ENCODE measurements at regions not wholly inside any gene's neighbourhood (a gene's known extent, or its start where the extent isn't known, plus 50 kb on each side); places are given as distances from the start of the nearest gene placed in this dataset.
"Not testable (repeated sequence)": the region's sequence is repeated elsewhere in the genome, so short reads cannot be mapped to it uniquely, and the experiment has no call there.

DNA sequence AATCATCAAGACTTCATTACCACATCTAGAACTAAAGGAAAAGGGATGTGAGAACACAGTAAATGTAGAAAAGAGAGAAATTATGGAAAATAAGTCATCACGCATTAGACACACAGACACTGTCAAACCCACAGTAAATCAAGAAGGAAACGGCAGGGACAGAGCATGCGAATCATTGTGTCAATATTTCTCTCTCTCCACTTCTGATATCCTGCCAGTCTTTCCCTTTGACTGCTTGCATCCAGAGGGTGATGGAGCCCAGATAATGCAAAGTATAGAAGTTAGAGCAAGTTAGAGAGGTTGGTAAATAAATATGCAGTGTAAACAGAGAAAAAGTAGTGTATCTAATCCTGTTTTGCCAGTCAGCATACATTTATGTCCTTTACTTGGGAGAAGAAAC lies 706.8 kb upstream of the ANO3 start:
- no peak overlapping the region for H3K4me3 Mint-ChIP-seq
- H3K9me3 Mint-ChIP-seq, result peaks cover 1 to 38% (median 8%) of the 10 kb centered on the region in 7 donors
- ATAC-seq (ENCODE audit: low read depth in 2 of 2), result no peak
- Histone ChIP-seq H3K4me3 (ENCODE audit: low read depth, low read length) (no peak overlapping the region), H3K27me3 (ENCODE audit: control insufficient read depth, insufficient read depth, low read length) (no peaks in the 10 kb centered on the region), H3K4me1 (ENCODE audit: control insufficient read depth, insufficient read depth, low read length, poor library complexity, severe bottlenecking) (no peaks in the 10 kb centered on the region), H3K36me3 (ENCODE audit: control insufficient read depth, insufficient read depth, low read length) (no peaks in the 10 kb centered on the region), H3K27ac (ENCODE audit: insufficient read depth, low read length, poor library complexity, severe bottlenecking) (no peak overlapping the region), H3K9me3 (ENCODE audit: control insufficient read depth in 2 of 2, low read length in 2 of 2) (peaks cover 0 to 3% of the 10 kb centered on the region in 2 experiments)
- DNase-seq, result no peak
- H3K27me3 Mint-ChIP-seq, result no peaks in the 10 kb centered on the region
- H3K36me3 Mint-ChIP-seq, result no peaks in the 10 kb centered on the region
- no peaks in the 10 kb centered on the region for H3K4me1 Mint-ChIP-seq
- no peak overlapping the region for H3K27ac Mint-ChIP-seq

DNA sequence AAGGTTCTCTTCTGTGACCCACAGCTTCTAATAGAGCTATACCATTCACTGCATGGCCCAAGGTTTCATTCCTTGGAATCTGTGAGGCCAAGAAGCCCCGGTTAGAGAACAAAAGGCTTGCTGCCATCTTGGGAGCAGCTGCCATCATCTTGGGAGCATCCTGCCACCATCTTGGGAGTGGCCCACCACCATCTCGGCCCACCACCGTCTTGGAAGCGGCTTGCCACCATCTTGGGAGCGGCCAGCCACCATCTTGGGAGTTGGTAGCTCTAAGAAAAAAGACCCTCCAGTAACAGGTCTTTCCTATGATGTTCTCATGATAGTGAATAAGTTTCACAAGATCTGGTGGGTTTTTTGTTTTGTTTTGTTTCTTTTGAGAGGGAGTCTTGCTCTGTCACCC lies 703.9 kb upstream of the ANO3 start:
- no peaks in the 10 kb centered on the region for H3K27me3 ChIP-seq (ENCODE audit: control insufficient read depth, insufficient read depth, low read length)
- Mint-ChIP-seq H3K27ac (no peak overlapping the region), H3K9me3 (peaks cover 0 to 28% (median 9%) of the 10 kb centered on the region in 7 donors), H3K4me3 (no peak overlapping the region), H3K27me3 (no peaks in the 10 kb centered on the region), H3K36me3 (no peaks in the 10 kb centered on the region), H3K4me1 (no peaks in the 10 kb centered on the region)
- H3K4me3 ChIP-seq (ENCODE audit: low read depth, low read length), result no peak overlapping the region
- no peak overlapping the region for H3K27ac ChIP-seq (ENCODE audit: insufficient read depth, low read length, poor library complexity, severe bottlenecking)
- H3K9me3 ChIP-seq (ENCODE audit: control insufficient read depth in 2 of 2, low read length in 2 of 2), result peaks cover 0 to 3% of the 10 kb centered on the region in 2 experiments
- H3K4me1 ChIP-seq (ENCODE audit: control insufficient read depth, insufficient read depth, low read length, poor library complexity, severe bottlenecking), result no peaks in the 10 kb centered on the region
- no peak for ATAC-seq (ENCODE audit: low read depth in 2 of 2)
- no peaks in the 10 kb centered on the region for H3K36me3 ChIP-seq (ENCODE audit: control insufficient read depth, insufficient read depth, low read length)
- DNase-seq, result no peak

DNA sequence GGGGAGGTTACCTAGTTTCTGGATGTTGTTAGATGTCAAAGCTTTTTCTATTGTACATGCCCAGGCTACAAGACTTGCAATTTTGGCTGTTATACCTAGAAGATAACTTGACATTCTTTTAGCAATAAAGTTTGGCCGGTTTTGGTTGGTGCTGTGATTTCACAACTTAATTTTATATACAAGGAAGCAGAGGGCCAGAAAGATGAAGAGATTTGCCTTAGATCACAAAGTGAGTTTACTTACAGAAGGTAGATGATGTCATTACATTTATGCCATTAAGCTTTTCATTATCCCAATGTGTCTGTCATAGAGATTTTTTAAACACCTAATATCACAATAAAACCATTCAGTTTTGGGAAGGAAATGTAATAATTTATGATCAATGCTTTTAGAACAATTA lies 698.7 kb upstream of the ANO3 start:
- no peaks in the 10 kb centered on the region for H3K27me3 Mint-ChIP-seq
- no peaks in the 10 kb centered on the region for H3K4me1 ChIP-seq (ENCODE audit: control insufficient read depth, insufficient read depth, low read length, poor library complexity, severe bottlenecking)

DNA sequence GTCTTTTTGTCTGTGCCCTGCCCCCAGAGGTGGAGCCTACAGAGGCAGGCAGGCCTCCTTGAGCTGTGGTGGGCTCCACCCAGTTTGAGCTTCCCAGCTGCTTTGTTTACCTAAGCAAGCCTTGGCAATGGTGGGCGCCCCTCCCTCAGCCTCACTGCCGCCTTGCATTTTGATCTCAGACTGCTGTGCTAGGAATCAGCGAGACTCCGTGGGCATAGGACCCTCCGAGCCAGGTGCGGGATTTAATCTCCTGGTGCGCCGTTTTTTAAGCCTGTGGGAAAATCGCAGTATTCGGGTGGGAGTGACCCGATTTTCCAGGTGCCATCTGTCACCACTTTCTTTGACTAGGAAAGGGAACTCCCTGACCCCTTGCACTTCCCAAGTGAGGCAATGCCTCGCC lies 682.7 kb upstream of the ANO3 start:
- H3K36me3 Mint-ChIP-seq; ATAC-seq (ENCODE audit: low read depth in 2 of 2); H3K4me3 Mint-ChIP-seq: not testable (repeated sequence)

More for the DNA sequence above, 698.7 kb upstream of the ANO3 start:
- ATAC-seq (ENCODE audit: low read depth in 2 of 2) (no peak), DNase-seq (no peak)
- no peak overlapping the region for H3K4me3 Mint-ChIP-seq
- H3K36me3 ChIP-seq (ENCODE audit: control insufficient read depth, insufficient read depth, low read length), result no peaks in the 10 kb centered on the region
- H3K9me3 Mint-ChIP-seq, result peaks cover 0 to 14% (median 7%) of the 10 kb centered on the region in 7 donors
- no peaks in the 10 kb centered on the region for H3K36me3 Mint-ChIP-seq
- no peak overlapping the region for H3K4me3 ChIP-seq (ENCODE audit: low read depth, low read length)
- no peak overlapping the region for H3K27ac ChIP-seq (ENCODE audit: insufficient read depth, low read length, poor library complexity, severe bottlenecking)
- H3K27me3 ChIP-seq (ENCODE audit: control insufficient read depth, insufficient read depth, low read length), result no peaks in the 10 kb centered on the region
- no peak overlapping the region for H3K27ac Mint-ChIP-seq
- no peaks in the 10 kb centered on the region for H3K4me1 Mint-ChIP-seq
- peaks cover 0 to 2% of the 10 kb centered on the region in 2 experiments for H3K9me3 ChIP-seq (ENCODE audit: control insufficient read depth in 2 of 2, low read length in 2 of 2)

DNA sequence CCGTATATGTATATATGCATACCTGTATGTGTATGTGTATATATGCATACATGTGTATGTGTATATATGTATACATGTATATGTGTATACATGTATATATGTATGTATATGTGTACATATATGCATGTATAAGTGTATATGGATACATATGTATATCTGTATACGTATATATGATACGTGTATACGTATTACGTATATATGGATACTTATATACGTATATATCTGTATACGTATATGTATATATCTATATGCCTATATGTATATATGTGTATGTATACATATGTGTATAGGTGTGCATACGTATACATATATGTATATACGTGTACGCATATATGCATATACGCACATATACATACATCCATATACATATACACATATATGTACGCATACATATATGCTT lies 681.6 kb upstream of the ANO3 start:
- DNase-seq (no peak), ATAC-seq (ENCODE audit: low read depth in 2 of 2) (no peak)
- Mint-ChIP-seq H3K36me3 (no peaks in the 10 kb centered on the region), H3K4me1 (no peaks in the 10 kb centered on the region), H3K27me3 (no peaks in the 10 kb centered on the region), H3K9me3 (peaks cover 0 to 16% (median 3%) of the 10 kb centered on the region in 7 donors), H3K27ac (no peak overlapping the region), H3K4me3 (no peak overlapping the region)
- Histone ChIP-seq H3K27me3 (ENCODE audit: control insufficient read depth, insufficient read depth, low read length) (no peaks in the 10 kb centered on the region), H3K4me1 (ENCODE audit: control insufficient read depth, insufficient read depth, low read length, poor library complexity, severe bottlenecking) (no peaks in the 10 kb centered on the region), H3K4me3 (ENCODE audit: low read depth, low read length) (no peak overlapping the region), H3K27ac (ENCODE audit: insufficient read depth, low read length, poor library complexity, severe bottlenecking) (no peak overlapping the region), H3K36me3 (ENCODE audit: control insufficient read depth, insufficient read depth, low read length) (no peaks in the 10 kb centered on the region), H3K9me3 (ENCODE audit: control insufficient read depth in 2 of 2, low read length in 2 of 2) (peaks cover 0 to 3% of the 10 kb centered on the region in 2 experiments)

More for the DNA sequence above, 682.7 kb upstream of the ANO3 start:
- peaks cover 0 to 13% (median 2%) of the 10 kb centered on the region in 7 donors for H3K9me3 Mint-ChIP-seq
- not testable (repeated sequence) for DNase-seq; H3K9me3 ChIP-seq (ENCODE audit: control insufficient read depth in 2 of 2, low read length in 2 of 2); H3K4me3 ChIP-seq (ENCODE audit: low read depth, low read length); H3K36me3 ChIP-seq (ENCODE audit: control insufficient read depth, insufficient read depth, low read length); H3K27me3 Mint-ChIP-seq; H3K27ac Mint-ChIP-seq; H3K4me1 Mint-ChIP-seq; H3K4me1 ChIP-seq (ENCODE audit: control insufficient read depth, insufficient read depth, low read length, poor library complexity, severe bottlenecking); H3K27ac ChIP-seq (ENCODE audit: insufficient read depth, low read length, poor library complexity, severe bottlenecking); H3K27me3 ChIP-seq (ENCODE audit: control insufficient read depth, insufficient read depth, low read length)

DNA sequence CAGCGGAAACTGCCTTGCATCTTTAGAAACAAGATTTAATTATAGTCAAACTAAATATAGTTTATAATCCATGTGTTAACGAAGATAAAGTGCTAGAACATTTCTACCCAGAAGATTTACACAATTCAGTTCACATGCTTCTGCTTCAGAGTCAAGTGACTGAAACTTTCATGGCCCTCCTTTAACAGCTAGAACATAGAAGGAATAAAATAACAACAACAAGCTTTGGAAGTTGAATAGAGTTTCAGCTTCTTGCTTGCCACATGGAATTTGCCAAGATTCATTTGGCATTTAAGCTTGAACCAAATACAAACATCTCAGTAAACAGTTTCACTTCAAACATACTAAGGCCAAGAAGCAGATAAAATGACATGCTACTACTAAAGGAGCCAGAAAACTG lies 676.3 kb upstream of the ANO3 start:
- Mint-ChIP-seq H3K4me1 (no peaks in the 10 kb centered on the region), H3K27ac (no peak overlapping the region), H3K4me3 (no peak overlapping the region), H3K27me3 (no peaks in the 10 kb centered on the region), H3K36me3 (no peaks in the 10 kb centered on the region), H3K9me3 (peaks cover 0 to 15% (median 6%) of the 10 kb centered on the region in 7 donors)
- Histone ChIP-seq H3K4me3 (ENCODE audit: low read depth, low read length) (no peak overlapping the region), H3K36me3 (ENCODE audit: control insufficient read depth, insufficient read depth, low read length) (no peaks in the 10 kb centered on the region), H3K9me3 (ENCODE audit: control insufficient read depth in 2 of 2, low read length in 2 of 2) (peaks cover 0 to 8% of the 10 kb centered on the region in 2 experiments), H3K4me1 (ENCODE audit: control insufficient read depth, insufficient read depth, low read length, poor library complexity, severe bottlenecking) (no peaks in the 10 kb centered on the region), H3K27me3 (ENCODE audit: control insufficient read depth, insufficient read depth, low read length) (no peaks in the 10 kb centered on the region), H3K27ac (ENCODE audit: insufficient read depth, low read length, poor library complexity, severe bottlenecking) (no peak overlapping the region)
- ATAC-seq (ENCODE audit: low read depth in 2 of 2), result no peak
- no peak for DNase-seq

DNA sequence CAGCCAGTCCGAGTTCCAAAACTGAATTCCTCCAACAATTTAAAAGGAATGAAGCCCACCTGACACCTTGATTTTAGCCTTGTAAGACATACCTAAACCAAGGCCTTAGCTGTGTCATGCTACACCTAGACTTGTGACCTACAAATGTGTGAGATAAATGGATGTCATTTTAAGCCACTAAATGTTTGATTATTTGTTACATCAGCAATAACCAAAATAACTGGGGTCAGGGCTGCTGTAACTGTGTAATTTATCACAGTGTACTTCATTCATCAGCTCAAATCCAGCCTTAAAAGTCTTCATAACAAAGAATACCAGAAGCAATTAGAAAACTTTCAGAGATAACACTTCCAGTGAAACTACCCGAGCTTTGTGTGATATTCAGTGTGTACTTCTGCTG lies 673.0 kb upstream of the ANO3 start:
- no peaks in the 10 kb centered on the region for H3K27me3 Mint-ChIP-seq
- Histone ChIP-seq H3K36me3 (ENCODE audit: control insufficient read depth, insufficient read depth, low read length) (no peaks in the 10 kb centered on the region), H3K27ac (ENCODE audit: insufficient read depth, low read length, poor library complexity, severe bottlenecking) (no peak overlapping the region), H3K9me3 (ENCODE audit: control insufficient read depth in 2 of 2, low read length in 2 of 2) (peaks cover 0 to 4% of the 10 kb centered on the region in 2 experiments), H3K4me3 (ENCODE audit: low read depth, low read length) (no peak overlapping the region), H3K4me1 (ENCODE audit: control insufficient read depth, insufficient read depth, low read length, poor library complexity, severe bottlenecking) (no peaks in the 10 kb centered on the region), H3K27me3 (ENCODE audit: control insufficient read depth, insufficient read depth, low read length) (no peaks in the 10 kb centered on the region)
- no peaks in the 10 kb centered on the region for H3K4me1 Mint-ChIP-seq
- ATAC-seq (ENCODE audit: low read depth in 2 of 2) (no peak), DNase-seq (no peak)
- peaks cover 0 to 25% (median 9%) of the 10 kb centered on the region in 7 donors for H3K9me3 Mint-ChIP-seq
- H3K27ac Mint-ChIP-seq, result no peak overlapping the region
- no peak overlapping the region for H3K4me3 Mint-ChIP-seq
- no peaks in the 10 kb centered on the region for H3K36me3 Mint-ChIP-seq

DNA sequence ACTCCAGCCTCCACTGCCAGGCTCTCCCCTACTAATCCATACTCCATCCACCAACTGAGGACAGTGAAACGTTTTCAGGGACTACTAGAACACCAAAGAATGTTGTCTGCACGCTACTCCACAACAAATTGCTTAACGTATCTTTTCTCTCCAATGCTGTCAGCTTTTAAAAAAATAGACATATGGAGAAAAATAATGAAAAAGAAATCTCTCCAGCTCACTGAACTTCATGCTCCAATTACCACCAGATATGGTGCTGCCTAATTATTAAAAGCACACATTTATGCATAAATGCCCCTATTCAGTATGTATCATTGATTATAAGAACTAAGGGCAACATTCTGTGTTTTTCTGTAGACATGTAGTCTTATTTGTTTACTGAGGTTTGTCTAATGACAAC lies 672.2 kb upstream of the ANO3 start:
- no peak for ATAC-seq (ENCODE audit: low read depth in 2 of 2)
- Mint-ChIP-seq H3K4me1 (no peaks in the 10 kb centered on the region), H3K4me3 (no peak overlapping the region), H3K36me3 (no peaks in the 10 kb centered on the region), H3K27me3 (no peaks in the 10 kb centered on the region), H3K9me3 (peaks cover 0 to 22% (median 8%) of the 10 kb centered on the region in 7 donors), H3K27ac (no peak overlapping the region)
- Histone ChIP-seq H3K4me3 (ENCODE audit: low read depth, low read length) (no peak overlapping the region), H3K36me3 (ENCODE audit: control insufficient read depth, insufficient read depth, low read length) (no peaks in the 10 kb centered on the region), H3K27ac (ENCODE audit: insufficient read depth, low read length, poor library complexity, severe bottlenecking) (no peak overlapping the region), H3K27me3 (ENCODE audit: control insufficient read depth, insufficient read depth, low read length) (no peaks in the 10 kb centered on the region), H3K4me1 (ENCODE audit: control insufficient read depth, insufficient read depth, low read length, poor library complexity, severe bottlenecking) (no peaks in the 10 kb centered on the region), H3K9me3 (ENCODE audit: control insufficient read depth in 2 of 2, low read length in 2 of 2) (peaks cover 0 to 4% of the 10 kb centered on the region in 2 experiments)
- no peak for DNase-seq

Data from CD4-positive, CD25-positive, alpha-beta regulatory T cell (primary cell).